GM06990 (cell line): ENCODE measurements at regions not wholly inside any gene's neighbourhood (a gene's known extent, or its start where the extent isn't known, plus 50 kb on each side); places are given as distances from the start of the nearest gene placed in this dataset.

Experiments used
- DNase-seq: peaks from one replicate; pipeline ENCODE4 v3.0.0-alpha.2; 2011; ENCODE audit not compliant: insufficient read length; ENCODE audit errors: extremely low read depth
- H3K27me3 ChIP-seq: replicated peaks from 2 replicates; pipeline ENCODE4 v1.6.0; 2011; ENCODE audit warnings: low read length; ENCODE audit not compliant: control insufficient read depth, insufficient read depth
- H3K36me3 ChIP-seq: 2 replicates; pipeline ENCODE4 v1.5.1; 2011; ENCODE audit warnings: low read length; ENCODE audit not compliant: control insufficient read depth, insufficient read depth
- H3K4me3 ChIP-seq: replicated peaks from 2 replicates; pipeline ENCODE4 v1.5.1; 2011; ENCODE audit warnings: low read depth, mild to moderate bottlenecking, control low read depth, low read length
- CTCF ChIP-seq: IDR thresholded peaks from 2 replicates; pipeline ENCODE4 v1.5.1; 2011; ENCODE audit warnings: low read length, control low read depth, mild to moderate bottlenecking, inconsistent platforms; ENCODE audit not compliant: insufficient read depth, poor library complexity, severe bottlenecking

- Histone ChIP-seq H3K27me3 (no peaks in the 10 kb centered on the region; the same call in 1 of the 2 replicates), H3K36me3 (no peaks in the 10 kb centered on the region), H3K4me3 (no peak overlapping the region)
- DNase-seq, result no peak
- no peak for TF ChIP-seq CTCF
Measured at GRCh38 chr15:61644550-61644949, 415.4 kb upstream of the RORA start.

- Histone ChIP-seq H3K36me3 (no peaks in the 10 kb centered on the region), H3K4me3 (no peak overlapping the region), H3K27me3 (no peaks in the 10 kb centered on the region; the same call in 1 of the 2 replicates)
- no peak for TF ChIP-seq CTCF
- no peak for DNase-seq
Measured at GRCh38 chr15:61641645-61642044, 412.5 kb upstream of the RORA start.

GRCh38 chr15:61640756-61641155 lies 411.7 kb upstream of the RORA start:
- DNase-seq, result no peak
- no peaks in the 10 kb centered on the region for H3K36me3 ChIP-seq
- no peaks in the 10 kb centered on the region; the same call in 1 of the 2 replicates for H3K27me3 ChIP-seq
- no peak for TF ChIP-seq CTCF
- no peak overlapping the region for H3K4me3 ChIP-seq

- DNase-seq, result no peak
- no peaks in the 10 kb centered on the region; the same call in 1 of the 2 replicates for H3K27me3 ChIP-seq
Measured at GRCh38 chr15:61639491-61639890, 410.4 kb upstream of the RORA start.

GRCh38 chr15:61634837-61635236 lies 405.7 kb upstream of the RORA start:
- no peaks in the 10 kb centered on the region for H3K36me3 ChIP-seq
- no peak for DNase-seq
- no peak overlapping the region for H3K4me3 ChIP-seq
- H3K27me3 ChIP-seq, result no peaks in the 10 kb centered on the region
- TF ChIP-seq CTCF, result no peak

More at GRCh38 chr15:61639491-61639890, 410.4 kb upstream of the RORA start:
- TF ChIP-seq CTCF, result no peak
- H3K36me3 ChIP-seq, result no peaks in the 10 kb centered on the region
- no peak overlapping the region for H3K4me3 ChIP-seq

- Histone ChIP-seq H3K27me3 (no peaks in the 10 kb centered on the region), H3K4me3 (no peak overlapping the region), H3K36me3 (no peaks in the 10 kb centered on the region)
- no peak for DNase-seq
- no peak for TF ChIP-seq CTCF
Measured at GRCh38 chr15:61633951-61634350, 404.8 kb upstream of the RORA start.
